T-helper 2 cell (primary cell): ENCODE measurements at regions not wholly inside any gene's neighbourhood (a gene's known extent, or its start where the extent isn't known, plus 50 kb on each side); places are given as distances from the start of the nearest gene placed in this dataset.

ENCODE experiments used
- DNase-seq, 5 experiments: peaks; one replicate each; pipeline versions ENCODE4 v3.0.0 to v3.0.0-alpha.2; 2012 to 2022

DNA sequence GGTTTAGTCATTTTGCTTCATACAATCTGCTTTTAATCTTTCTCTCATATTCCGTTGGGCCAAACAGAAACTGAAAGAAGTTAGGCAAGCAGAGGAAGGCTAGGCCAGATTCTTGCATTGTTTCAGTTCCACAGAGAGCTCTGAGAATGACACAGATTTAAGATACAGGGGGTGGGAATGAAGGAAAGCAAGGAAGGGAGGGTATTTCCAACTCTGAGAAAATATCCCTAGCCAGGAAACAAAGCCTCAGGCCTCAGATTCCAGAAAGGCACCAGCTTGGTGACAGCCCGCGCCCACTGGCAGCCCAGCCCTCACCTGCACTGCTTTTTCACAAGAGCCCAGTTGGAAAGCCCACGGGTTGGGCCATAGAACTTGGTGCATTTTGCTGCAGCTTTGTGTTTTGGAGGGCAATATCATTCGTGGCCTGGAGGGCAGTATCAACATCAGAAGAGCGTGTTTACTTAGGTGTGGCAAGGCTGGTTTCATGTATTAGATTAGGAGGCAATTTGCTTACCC, 63.5 kb downstream of the ENC1 start:
- DNase-seq, result peak in 1 of 5 experiments; percentile 85

GRCh38 chr5:74575741-74576538, 64.6 kb downstream of the ENC1 start:
- DNase-seq, result peak in 1 of 5 experiments; percentile 90

DNA sequence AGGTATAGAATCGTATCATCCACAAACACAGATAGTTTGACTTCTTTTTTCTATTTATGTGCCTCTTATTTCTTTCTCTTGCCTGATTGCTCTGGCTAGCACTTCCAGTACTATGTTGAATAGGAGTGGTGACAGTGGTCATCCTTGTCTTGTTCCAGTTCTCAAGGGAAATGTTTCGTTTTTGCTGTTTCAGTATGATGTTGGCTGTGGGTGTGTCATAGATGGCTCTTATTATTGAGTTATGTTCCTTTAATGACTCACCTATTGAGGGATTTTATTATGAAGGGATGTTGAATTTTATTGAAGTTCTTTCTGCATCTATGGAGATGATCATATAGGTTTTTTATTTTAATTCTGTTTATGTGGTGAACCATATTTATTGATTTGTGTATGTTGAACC, 70.3 kb downstream of the ENC1 start:
- DNase-seq, result no peak

DNA sequence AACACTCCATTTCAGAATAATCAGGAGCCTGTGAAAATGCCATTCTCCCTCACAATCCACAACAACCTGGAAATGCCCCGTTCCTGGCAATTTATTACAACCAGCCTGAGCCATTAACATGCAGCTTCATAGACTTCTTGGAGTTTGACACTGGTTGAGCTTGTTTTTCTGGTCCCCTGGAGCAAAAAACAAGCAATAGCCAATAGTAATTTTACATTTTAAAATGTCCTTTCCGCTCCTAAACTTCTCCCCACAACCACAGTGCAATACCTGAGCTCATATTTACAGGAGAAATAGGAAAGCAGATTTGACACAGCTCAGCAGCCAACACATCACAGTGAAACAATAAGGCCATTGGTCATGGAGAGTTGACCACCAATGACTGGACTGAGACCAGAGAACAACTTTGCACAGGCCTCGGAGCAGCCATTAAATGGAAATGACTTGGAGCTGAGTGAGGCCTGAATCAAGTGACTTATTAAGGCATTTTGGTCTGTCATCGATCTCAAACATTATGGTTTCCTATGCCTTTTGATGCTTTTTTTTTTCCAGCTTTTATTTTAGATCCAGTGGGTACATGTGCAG, 73.0 kb downstream of the ENC1 start:
- no peak for DNase-seq

DNA sequence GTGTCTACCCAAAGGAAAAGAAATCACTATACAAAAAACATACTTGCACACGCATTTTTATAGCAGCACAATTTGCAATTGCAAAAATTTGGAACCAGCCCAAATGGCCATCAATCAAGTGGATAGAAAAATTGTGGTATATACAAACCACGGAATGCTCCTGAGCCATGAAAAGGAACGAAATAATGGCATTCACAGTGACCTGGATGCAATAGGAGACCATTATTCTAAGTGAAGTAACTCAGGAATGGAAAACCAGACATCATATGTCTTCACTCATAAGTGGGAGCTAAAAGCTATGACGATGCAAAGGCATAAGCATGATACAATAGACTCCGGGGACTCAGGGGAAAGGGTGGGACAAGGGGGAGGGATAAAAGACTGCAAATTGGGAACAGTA, 78.4 kb downstream of the ENC1 start:
- DNase-seq, result no peak

GRCh38 chr5:74560245-74560644, 80.3 kb downstream of the ENC1 start:
- no peak for DNase-seq

DNA sequence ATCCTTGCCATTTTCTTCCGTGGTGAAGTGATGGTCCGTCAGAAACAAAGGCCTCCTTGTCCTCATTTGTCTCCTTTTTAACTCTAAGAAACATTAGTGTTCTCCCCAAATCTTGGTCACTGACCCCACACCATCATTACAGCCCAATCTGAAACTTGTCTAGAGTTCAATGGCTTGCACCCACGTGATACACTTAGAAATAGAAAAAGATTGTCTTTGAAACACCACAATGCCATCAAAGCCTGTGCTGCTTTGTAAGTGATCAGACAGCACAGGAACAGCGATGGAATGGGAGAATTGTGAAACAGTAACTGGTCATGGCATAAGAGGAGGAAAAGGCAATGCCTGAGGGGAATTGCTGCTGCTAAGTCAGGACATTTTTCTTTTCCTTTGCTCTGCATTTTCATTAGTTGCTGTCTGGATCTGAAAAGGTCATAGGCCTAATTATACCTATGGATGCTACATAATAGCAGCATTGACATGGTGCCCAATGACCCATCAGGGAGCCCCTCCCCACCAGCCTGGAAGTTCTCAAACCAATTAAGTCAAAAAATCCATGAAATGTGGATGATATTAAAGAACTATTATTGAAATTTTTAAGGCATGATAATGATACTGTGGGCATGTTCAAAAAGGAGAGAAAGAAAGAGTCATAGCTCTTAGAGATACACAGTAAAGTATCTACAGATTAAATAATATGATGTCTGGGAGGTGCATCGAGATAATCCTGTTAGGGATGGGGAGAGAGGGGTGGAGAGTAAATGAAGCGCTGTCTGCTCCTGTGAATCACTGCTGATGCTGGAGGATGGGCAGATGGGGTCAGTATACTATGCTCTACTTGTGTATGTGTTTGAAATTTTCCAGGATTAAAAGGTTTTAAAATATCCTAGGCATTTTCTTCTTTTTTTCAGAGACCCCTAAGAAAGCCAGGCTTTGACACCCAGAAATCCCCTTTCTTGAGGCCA, 83.6 kb downstream of the ENC1 start:
- DNase-seq, result no peak

DNA sequence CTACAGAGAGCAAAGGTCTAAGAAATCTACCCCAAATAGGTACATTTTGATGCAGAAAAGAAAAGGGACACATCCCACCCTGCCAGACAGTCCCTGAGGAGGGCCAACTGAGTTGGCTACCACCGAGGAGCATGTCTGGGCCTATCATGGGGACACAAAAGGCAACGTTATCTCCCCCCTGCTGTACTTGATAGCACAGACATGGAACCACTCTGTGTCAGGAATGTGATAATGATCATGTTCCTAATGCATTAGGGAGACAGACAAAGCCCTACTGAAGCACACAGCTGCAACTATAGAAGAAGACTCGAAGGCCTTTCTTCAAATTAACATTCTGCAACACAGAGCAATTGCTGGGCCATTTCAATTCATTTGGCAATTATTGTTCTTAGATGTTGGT, 84.5 kb downstream of the ENC1 start:
- no peak for DNase-seq

GRCh38 chr5:74552101-74552500, 88.4 kb downstream of the ENC1 start:
- DNase-seq, result no peak

DNA sequence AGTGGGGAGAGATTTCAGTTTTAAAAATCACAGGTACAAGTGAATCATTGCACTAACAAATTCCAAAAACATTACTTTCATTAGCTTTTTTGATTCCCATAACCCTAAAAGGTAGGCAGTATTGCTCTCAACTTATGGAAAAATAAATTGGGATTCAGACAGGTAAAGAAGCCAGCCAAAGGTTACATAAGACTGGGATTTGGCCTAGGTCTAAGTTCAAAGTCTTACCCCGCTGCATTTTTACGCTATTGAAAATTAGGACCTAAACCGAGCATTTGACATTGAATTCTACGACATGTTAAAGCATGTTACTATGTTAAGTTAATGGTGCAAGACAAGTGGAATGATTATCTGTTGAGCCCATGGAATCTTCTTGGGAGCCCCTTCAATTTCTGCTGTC, 89.6 kb downstream of the ENC1 start:
- no peak for DNase-seq

DNA sequence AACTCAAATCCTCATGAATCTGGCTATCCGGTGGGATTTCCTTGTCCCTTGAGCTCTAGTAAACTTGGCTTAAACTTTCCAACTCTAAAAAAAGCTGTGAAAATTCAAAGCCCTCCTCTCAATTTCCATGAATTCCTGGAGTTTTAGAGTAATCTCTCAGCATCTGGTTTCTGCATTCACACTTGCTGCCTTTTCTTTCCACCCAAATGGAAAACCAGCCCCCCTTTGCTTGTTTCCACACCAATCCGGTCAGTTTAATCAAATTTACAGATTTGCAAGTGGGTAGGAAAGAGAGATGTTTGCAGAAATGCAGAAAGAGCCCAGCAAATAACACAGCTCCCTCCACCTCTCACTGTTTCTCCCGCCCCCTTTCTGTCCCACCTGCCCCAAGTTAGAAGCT, 91.1 kb downstream of the ENC1 start:
- DNase-seq, result no peak

DNA sequence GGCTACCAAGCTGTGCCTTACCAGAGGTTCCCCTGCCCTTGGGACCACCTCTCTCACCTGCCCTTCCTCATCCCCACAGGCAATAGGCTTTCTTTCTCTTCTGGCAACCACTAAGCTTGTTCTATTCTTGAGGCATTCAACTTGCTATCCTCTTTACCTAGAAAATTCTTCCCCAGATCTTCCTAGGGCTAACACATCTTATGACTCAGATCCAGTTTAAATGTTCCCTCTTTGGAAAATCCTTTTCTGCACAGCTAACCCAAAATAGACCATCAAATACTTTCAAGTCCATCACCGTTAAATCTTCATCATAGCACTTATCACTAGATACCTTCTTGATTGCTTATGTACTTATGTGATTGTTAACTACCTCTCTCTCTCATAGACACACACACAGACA, 93.7 kb downstream of the ENC1 start:
- no peak for DNase-seq

GRCh38 chr5:74544811-74545210, 95.7 kb downstream of the ENC1 start:
- DNase-seq, result no peak

GRCh38 chr5:74543162-74543995, 97.1 kb downstream of the ENC1 start:
- DNase-seq, result no peak

DNA sequence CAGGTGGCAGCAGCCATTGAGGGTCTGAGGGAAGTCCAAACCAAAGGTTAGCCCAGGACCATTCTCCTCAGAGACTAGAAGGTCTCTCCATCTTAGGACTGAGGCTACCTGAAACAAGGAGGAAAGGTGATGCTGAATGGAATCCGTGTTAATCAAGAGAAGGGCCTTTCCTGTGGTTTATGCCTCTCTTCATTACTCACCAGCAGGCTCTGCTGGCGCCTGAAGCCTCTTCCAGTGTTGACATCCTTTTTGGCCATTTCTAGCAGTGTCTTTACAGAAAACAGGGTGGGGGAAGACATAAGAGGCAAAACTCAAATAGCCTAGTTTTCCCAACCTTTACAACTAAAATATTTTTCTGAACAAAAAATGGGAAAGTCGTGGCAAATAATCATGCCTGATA, 98.0 kb downstream of the ENC1 start:
- DNase-seq, result no peak

GRCh38 chr5:74541381-74541781, 99.1 kb downstream of the ENC1 start:
- no peak for DNase-seq

DNA sequence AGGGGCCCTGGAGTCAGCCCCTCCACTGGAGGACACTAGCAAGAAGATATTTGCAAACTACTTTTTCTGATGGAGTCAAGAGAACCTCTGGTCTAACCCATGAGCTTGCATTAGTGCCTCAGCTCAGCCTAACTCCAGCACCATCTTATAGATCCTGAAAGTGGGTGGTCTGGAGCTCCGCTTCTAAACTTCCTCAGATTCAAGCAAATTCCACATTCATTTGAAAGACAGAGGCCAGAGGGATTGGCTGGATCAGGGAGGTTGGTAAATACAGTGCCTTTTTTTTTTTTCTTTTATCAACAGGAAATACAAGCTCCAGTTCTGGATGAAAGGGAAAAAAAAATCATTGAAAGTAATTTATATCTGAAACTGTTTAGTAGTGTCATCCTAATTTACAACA, 99.9 kb downstream of the ENC1 start:
- DNase-seq, result no peak

GRCh38 chr5:74539986-74540385, 100.5 kb downstream of the ENC1 start:
- DNase-seq, result no peak

- no peak for DNase-seq
Measured at GRCh38 chr5:74538206-74538661, 102.3 kb downstream of the ENC1 start.

DNA sequence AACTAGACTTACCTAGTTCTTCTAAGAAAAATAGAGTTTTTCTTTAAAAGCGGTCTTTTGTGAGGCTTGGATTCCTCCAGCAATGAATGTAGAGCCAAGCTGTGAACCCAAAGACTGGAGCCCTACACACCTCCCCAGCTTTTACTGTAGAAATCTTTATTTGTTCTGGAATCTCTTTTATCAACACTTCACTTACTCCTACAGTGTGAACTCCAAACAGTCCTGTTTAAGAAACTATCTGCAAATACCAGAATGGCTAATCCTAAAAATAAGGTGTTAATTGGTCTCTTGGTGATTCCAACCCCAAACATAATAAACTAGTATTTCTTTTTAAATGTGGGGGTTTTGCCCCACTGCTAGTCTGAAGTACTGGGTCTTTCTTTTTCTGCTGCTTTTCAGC, 103.9 kb downstream of the ENC1 start:
- DNase-seq, result no peak

DNA sequence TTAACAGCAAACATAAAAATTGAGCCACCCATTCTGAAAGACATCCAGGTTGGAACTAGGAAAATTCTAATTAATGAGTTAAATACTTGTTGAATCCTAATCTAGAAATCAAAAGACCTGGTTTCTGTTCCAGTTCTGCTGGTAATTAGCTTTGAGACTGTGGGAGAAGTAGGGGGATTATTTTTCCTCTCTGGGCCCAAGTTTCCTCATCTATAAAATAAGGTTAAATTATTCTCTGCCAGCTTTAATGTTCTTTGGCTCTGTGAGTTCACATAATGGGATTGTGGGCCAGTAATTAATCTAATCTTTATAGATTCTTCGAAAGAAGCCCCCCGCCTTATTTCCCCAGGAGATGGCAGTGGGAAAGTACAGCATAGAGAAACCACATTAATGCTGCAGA, 104.6 kb downstream of the ENC1 start:
- no peak for DNase-seq
